ENCODE measurements at regions not wholly inside any gene's neighbourhood (a gene's known extent, or its start where the extent isn't known, plus 50 kb on each side); places are given as distances from the start of the nearest gene placed in this dataset.

- peak; percentile 36 for DNase-seq (ENCODE audit: low spot score)
Observed at GRCh38 chr1:208513799-208514198, 269.6 kb upstream of the PLXNA2 start.

GRCh38 chr1:208515129-208515528, 270.9 kb upstream of the PLXNA2 start:
- DNase-seq (ENCODE audit: low spot score), result no peak

GRCh38 chr1:208516780-208517179, 272.6 kb upstream of the PLXNA2 start:
- DNase-seq (ENCODE audit: low spot score), result no peak

- no peak for DNase-seq (ENCODE audit: low spot score)
Observed at GRCh38 chr1:208520438-208521099, 276.4 kb upstream of the PLXNA2 start.

GRCh38 chr1:208521534-208521933, 277.4 kb upstream of the PLXNA2 start:
- no peak for DNase-seq (ENCODE audit: low spot score)

GRCh38 chr1:208523007-208523406, 278.8 kb upstream of the PLXNA2 start:
- DNase-seq (ENCODE audit: low spot score), result no peak

- DNase-seq (ENCODE audit: low spot score), result no peak
Observed at GRCh38 chr1:208524376-208524775, 280.2 kb upstream of the PLXNA2 start.

GRCh38 chr1:208524925-208525324, 280.7 kb upstream of the PLXNA2 start:
- no peak for DNase-seq (ENCODE audit: low spot score)

- DNase-seq (ENCODE audit: low spot score), result no peak
Observed at GRCh38 chr1:208525417-208525816, 281.2 kb upstream of the PLXNA2 start.

- no peak for DNase-seq (ENCODE audit: low spot score)
Observed at GRCh38 chr1:208526613-208527125, 282.5 kb upstream of the PLXNA2 start.

- no peak for DNase-seq (ENCODE audit: low spot score)
Observed at GRCh38 chr1:208527156-208527555, 283.0 kb upstream of the PLXNA2 start.

GRCh38 chr1:208528578-208529240, 284.5 kb upstream of the PLXNA2 start:
- no peak for DNase-seq (ENCODE audit: low spot score)

GRCh38 chr1:208531003-208531750, 287.0 kb upstream of the PLXNA2 start:
- DNase-seq (ENCODE audit: low spot score), result no peak

- DNase-seq (ENCODE audit: low spot score), result no peak
Observed at GRCh38 chr1:208533746-208534598, 289.8 kb upstream of the PLXNA2 start.

- no peak for DNase-seq (ENCODE audit: low spot score)
Observed at GRCh38 chr1:208534599-208534897, 290.4 kb upstream of the PLXNA2 start.

GRCh38 chr1:208534979-208535378, 290.8 kb upstream of the PLXNA2 start:
- DNase-seq (ENCODE audit: low spot score), result no peak

GRCh38 chr1:208535511-208535910, 291.3 kb upstream of the PLXNA2 start:
- no peak for DNase-seq (ENCODE audit: low spot score)

GRCh38 chr1:208536212-208536611, 292.0 kb upstream of the PLXNA2 start:
- no peak for DNase-seq (ENCODE audit: low spot score)

- DNase-seq (ENCODE audit: low spot score), result no peak
Observed at GRCh38 chr1:208537198-208537597, 293.0 kb upstream of the PLXNA2 start.

GRCh38 chr1:208538078-208538477, 293.9 kb upstream of the PLXNA2 start:
- DNase-seq (ENCODE audit: low spot score), result no peak

GRCh38 chr1:208538587-208538986, 294.4 kb upstream of the PLXNA2 start:
- no peak for DNase-seq (ENCODE audit: low spot score)

GRCh38 chr1:208540724-208541123, 296.5 kb upstream of the PLXNA2 start:
- no peak for DNase-seq (ENCODE audit: low spot score)

Measured in AG20443 (cell line).